NCI-H446 (cell line): ENCODE measurements at regions not wholly inside any gene's neighbourhood (a gene's known extent, or its start where the extent isn't known, plus 50 kb on each side); places are given as distances from the start of the nearest gene placed in this dataset.

Source experiments
- DNase-seq, 2 experiments: peaks; one replicate each; lab custom pipeline; 2025; lab: John Stamatoyannopoulos, UW

- DNase-seq: no peak
These were observed 358.2 kb downstream of the FGFR2 start for GRCh38 chr10:121240011-121240410.

GRCh38 chr10:121240556-121240955 is 357.7 kb downstream of the FGFR2 start:
- no peak for DNase-seq

GRCh38 chr10:121241337-121241736 is 356.9 kb downstream of the FGFR2 start:
- DNase-seq: no peak

- no peak for DNase-seq
These were observed 355.3 kb downstream of the FGFR2 start for GRCh38 chr10:121242741-121243608.

- DNase-seq: peak in 1 of 2 experiments; percentile 41
These were observed 354.5 kb downstream of the FGFR2 start for GRCh38 chr10:121243609-121244241.

- DNase-seq: peak in 1 of 2 experiments; percentile 50
These were observed 353.4 kb downstream of the FGFR2 start for GRCh38 chr10:121244818-121245217.

- no peak for DNase-seq
These were observed 352.5 kb downstream of the FGFR2 start for GRCh38 chr10:121245754-121246153.

- DNase-seq: no peak
These were observed 350.0 kb downstream of the FGFR2 start for GRCh38 chr10:121248266-121248665.

GRCh38 chr10:121250995-121251764 is 347.1 kb downstream of the FGFR2 start:
- DNase-seq: no peak

- DNase-seq: no peak
These were observed 345.5 kb downstream of the FGFR2 start for GRCh38 chr10:121252756-121253155.

GRCh38 chr10:121260377-121260776 is 337.9 kb downstream of the FGFR2 start:
- DNase-seq: no peak

GRCh38 chr10:121261665-121262064 is 336.6 kb downstream of the FGFR2 start:
- DNase-seq: no peak

GRCh38 chr10:121262774-121263430 is 335.3 kb downstream of the FGFR2 start:
- no peak for DNase-seq

GRCh38 chr10:121263431-121263783 is 334.8 kb downstream of the FGFR2 start:
- no peak for DNase-seq

GRCh38 chr10:121265360-121266123 is 332.7 kb downstream of the FGFR2 start:
- no peak for DNase-seq

GRCh38 chr10:121266370-121266769 is 331.9 kb downstream of the FGFR2 start:
- no peak for DNase-seq

GRCh38 chr10:121267236-121268003 is 330.8 kb downstream of the FGFR2 start:
- DNase-seq: no peak

- DNase-seq: no peak
These were observed 329.9 kb downstream of the FGFR2 start for GRCh38 chr10:121268363-121268762.

GRCh38 chr10:121268863-121269432 is 329.3 kb downstream of the FGFR2 start:
- DNase-seq: no peak

- no peak for DNase-seq
These were observed 327.3 kb downstream of the FGFR2 start for GRCh38 chr10:121270906-121271305.
